ENCODE measurements at regions not wholly inside any gene's neighbourhood (a gene's known extent, or its start where the extent isn't known, plus 50 kb on each side); places are given as distances from the start of the nearest gene placed in this dataset.

DNA sequence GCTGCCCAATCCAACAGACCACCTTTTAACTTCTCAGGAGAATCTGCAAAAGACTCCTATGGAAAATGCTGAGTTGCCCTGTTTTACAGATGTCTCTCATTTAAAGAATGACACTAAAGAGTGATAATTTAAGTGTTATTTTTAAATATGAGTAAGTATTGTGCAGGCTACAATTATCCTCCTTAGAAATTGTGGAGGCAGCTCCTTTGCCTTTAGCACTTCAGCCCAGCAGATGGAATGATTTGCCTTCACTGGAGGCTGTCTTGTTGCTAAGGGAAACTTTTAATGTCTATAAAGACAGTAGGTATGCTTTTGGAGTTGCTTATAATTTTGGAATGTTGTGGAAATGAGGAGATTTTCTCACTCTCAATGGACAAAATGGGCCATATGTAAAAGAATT, 1345.5 kb downstream of the NCAM2 start (continued):
- TF ChIP-seq, protein P1, sequence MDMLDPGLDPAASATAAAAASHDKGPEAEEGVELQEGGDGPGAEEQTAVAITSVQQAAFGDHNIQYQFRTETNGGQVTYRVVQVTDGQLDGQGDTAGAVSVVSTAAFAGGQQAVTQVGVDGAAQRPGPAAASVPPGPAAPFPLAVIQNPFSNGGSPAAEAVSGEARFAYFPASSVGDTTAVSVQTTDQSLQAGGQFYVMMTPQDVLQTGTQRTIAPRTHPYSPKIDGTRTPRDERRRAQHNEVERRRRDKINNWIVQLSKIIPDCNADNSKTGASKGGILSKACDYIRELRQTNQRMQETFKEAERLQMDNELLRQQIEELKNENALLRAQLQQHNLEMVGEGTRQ (IDR thresholded peaks at IDR 0.05; ENCODE audit: low read length), result no peak
- TF ChIP-seq SRF (IDR thresholded peaks at IDR 0.05; ENCODE audit: low read depth, low read length) (no peak), CTBP2 (IDR thresholded peaks at IDR 0.05; ENCODE audit: borderline replicate concordance, insufficient read depth, insufficient read length, low read length) (no peak), ZNF274 (IDR thresholded peaks at IDR 0.05; ENCODE audit: borderline replicate concordance, extremely low read depth, low read length) (no peak), JUND (IDR thresholded peaks at IDR 0.05; ENCODE audit: low read length) (no peak), SUZ12 (IDR thresholded peaks at IDR 0.05; ENCODE audit: low read length) (no peak), SP1 (IDR thresholded peaks at IDR 0.05; ENCODE audit: low read depth, low read length) (no peak)

Measured in H1 (cell line).